HEK293T (cell line): ENCODE measurements at regions not wholly inside any gene's neighbourhood (a gene's known extent, or its start where the extent isn't known, plus 50 kb on each side); places are given as distances from the start of the nearest gene placed in this dataset.

Experiments
- NFRKB ChIP-seq: fragments of 450-650 bp; IDR thresholded peaks from 2 replicates; pipeline ENCODE4 v1.6.1; 2016; ENCODE audit warnings: mild to moderate bottlenecking, moderate library complexity
- SP1 ChIP-seq: fragments of 450-650 bp; IDR thresholded peaks from 2 replicates; pipeline ENCODE4 v1.6.1; 2017
- ZNF384 ChIP-seq: fragments of 450-650 bp; IDR thresholded peaks from 2 replicates; pipeline ENCODE4 v1.6.1; 2016

DNA sequence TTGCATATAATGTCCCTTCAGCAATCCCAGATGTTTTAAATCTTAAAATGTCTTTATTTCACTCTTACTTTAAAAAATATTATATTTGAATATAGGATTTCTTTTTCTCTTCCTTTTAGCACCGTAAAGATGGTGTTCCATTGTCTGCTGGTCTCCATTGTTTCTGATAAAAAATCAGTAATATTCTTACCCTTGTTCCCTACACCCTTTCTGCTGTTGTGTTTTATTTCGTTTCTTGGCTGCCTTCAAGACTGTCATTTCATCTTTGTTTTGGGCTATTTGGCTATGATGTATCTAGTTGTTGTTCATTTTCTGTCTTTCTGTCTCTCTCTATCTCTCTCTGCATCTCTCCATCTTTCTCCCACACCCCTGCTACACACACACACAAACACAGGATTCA is 197.9 kb downstream of the IRX2 start:
- TF ChIP-seq ZNF384 (no peak), SP1 (no peak), NFRKB (no peak)
